Tibial nerve (tissue), 4 donors: ENCODE measurements at regions not wholly inside any gene's neighbourhood (a gene's known extent, or its start where the extent isn't known, plus 50 kb on each side); places are given as distances from the start of the nearest gene placed in this dataset.

Experiments used
- DNase-seq, 2 donors: peaks; one replicate each; pipeline ENCODE4 v3.0.0-alpha.2; 2019; ENCODE audit warnings: low spot score in 2 of 2
- H3K27ac ChIP-seq, 4 donors: fragments of 200-600 bp; sonication (generic) in 3 of 4; one replicate each; pipeline ENCODE4 v1.5.1; 2017 to 2019; ENCODE audit warnings: mild to moderate bottlenecking in 1 of 4
- H3K27me3 ChIP-seq, 2 donors: fragments of 200-600 bp; sonication (generic) in 1 of 2; one replicate each; pipeline versions ENCODE4 v1.5.1 to v1.6.0; 2017 to 2019
- H3K36me3 ChIP-seq, 3 donors: fragments of 200-600 bp; sonication (generic); one replicate each; pipeline ENCODE4 v1.5.1; 2018 to 2019
- H3K4me1 ChIP-seq, 4 donors: fragments of 200-600 bp; sonication (generic) in 3 of 4; one replicate each; pipeline ENCODE4 v1.5.1; 2017 to 2019
- H3K4me3 ChIP-seq, 4 donors: fragments of 200-600 bp; sonication (generic) in 3 of 4; one replicate each; pipeline ENCODE4 v1.5.1; 2017 to 2019; ENCODE audit warnings: mild to moderate bottlenecking in 1 of 4, moderate library complexity in 1 of 4
- H3K9me3 ChIP-seq, 4 donors: fragments of 200-600 bp; sonication (generic) in 3 of 4; one replicate each; pipeline ENCODE4 v1.5.1; 2017 to 2019
- CTCF ChIP-seq, 5 experiments: fragments of 200-600 bp in 3 of 5; fragments of 450-650 bp in 2 of 5; sonication (generic) in 3 of 5; IDR thresholded peaks; one replicate each; pipeline ENCODE4 v1.5.1; 2016 to 2019; ENCODE audit warnings: antibody characterized with exemption in 5 of 5, mild to moderate bottlenecking in 3 of 5, moderate library complexity in 2 of 5
- EP300 ChIP-seq, 2 donors: sonication (generic); formaldehyde crosslinking; IDR thresholded peaks; one replicate each; pipeline ENCODE4 v1.6.1; 2017; ENCODE audit warnings: antibody characterized with exemption in 2 of 2, mild to moderate bottlenecking in 1 of 2
- POLR2A ChIP-seq, 2 donors: fragments of 450-650 bp; IDR thresholded peaks; one replicate each; pipeline ENCODE4 v1.6.1; 2017; ENCODE audit warnings: antibody characterized with exemption in 2 of 2, mild to moderate bottlenecking in 2 of 2, moderate library complexity in 2 of 2
- WGBS, 2 donors: methylation state at CpG; one replicate each; pipeline ENCODE4 v1.1.5; 2018; 5-methylcytosine and 5-hydroxymethylcytosine counted together

GRCh38 chr18:24584205-24584604 lies 123.8 kb downstream of the HRH4 start:
- H3K9me3 ChIP-seq = no peaks in the 10 kb centered on the region
- H3K36me3 ChIP-seq = no peaks in the 10 kb centered on the region
- TF ChIP-seq EP300 (IDR thresholded peaks at IDR 0.05) (no peak), POLR2A (IDR thresholded peaks at IDR 0.05) (no peak), CTCF (IDR thresholded peaks at IDR 0.05) (no peak)
- no peaks in the 10 kb centered on the region for H3K4me1 ChIP-seq
- no peak overlapping the region for H3K27ac ChIP-seq
- H3K4me3 ChIP-seq = no peak overlapping the region
- WGBS, 2 donors = 90% methylated on average over 8 of the region's 8 CpGs
- DNase-seq = no peak
- H3K27me3 ChIP-seq = no peaks in the 10 kb centered on the region

- no peaks in the 10 kb centered on the region for H3K9me3 ChIP-seq
- no peak for DNase-seq
- H3K4me1 ChIP-seq = no peaks in the 10 kb centered on the region
- no peaks in the 10 kb centered on the region for H3K27me3 ChIP-seq
- H3K27ac ChIP-seq = no peak overlapping the region
- TF ChIP-seq CTCF (IDR thresholded peaks at IDR 0.05) = no peak
- TF ChIP-seq EP300 (IDR thresholded peaks at IDR 0.05) = no peak
- no peak for TF ChIP-seq POLR2A (IDR thresholded peaks at IDR 0.05)
- H3K36me3 ChIP-seq = no peaks in the 10 kb centered on the region
- no peak overlapping the region for H3K4me3 ChIP-seq
- WGBS, 2 donors = 42 to 46% methylated on average over 5 of the region's 5 CpGs
Observed at GRCh38 chr18:24584813-24585212, 124.4 kb downstream of the HRH4 start.

GRCh38 chr18:24585996-24586566 lies 125.6 kb downstream of the HRH4 start:
- WGBS, 2 donors = 43 to 50% methylated on average over 6 of the region's 6 CpGs
- Histone ChIP-seq H3K27ac (no peak overlapping the region), H3K27me3 (no peaks in the 10 kb centered on the region), H3K4me3 (no peak overlapping the region), H3K9me3 (no peaks in the 10 kb centered on the region), H3K36me3 (no peaks in the 10 kb centered on the region), H3K4me1 (no peaks in the 10 kb centered on the region)
- DNase-seq = no peak
- TF ChIP-seq EP300 (IDR thresholded peaks at IDR 0.05) (no peak), POLR2A (IDR thresholded peaks at IDR 0.05) (no peak), CTCF (IDR thresholded peaks at IDR 0.05) (no peak)

GRCh38 chr18:24586662-24587360 lies 126.4 kb downstream of the HRH4 start:
- H3K36me3 ChIP-seq = no peaks in the 10 kb centered on the region
- no peaks in the 10 kb centered on the region for H3K27me3 ChIP-seq
- no peak overlapping the region for H3K4me3 ChIP-seq
- H3K4me1 ChIP-seq = no peaks in the 10 kb centered on the region
- WGBS, 2 donors = 91% methylated on average over 5 of the region's 5 CpGs
- no peaks in the 10 kb centered on the region for H3K9me3 ChIP-seq
- no peak overlapping the region for H3K27ac ChIP-seq
- no peak for DNase-seq
- TF ChIP-seq EP300 (IDR thresholded peaks at IDR 0.05) = no peak
- no peak for TF ChIP-seq POLR2A (IDR thresholded peaks at IDR 0.05)
- TF ChIP-seq CTCF (IDR thresholded peaks at IDR 0.05) = no peak

GRCh38 chr18:24588440-24588839 lies 128.0 kb downstream of the HRH4 start:
- TF ChIP-seq POLR2A (IDR thresholded peaks at IDR 0.05) (no peak), CTCF (IDR thresholded peaks at IDR 0.05) (no peak), EP300 (IDR thresholded peaks at IDR 0.05) (no peak)
- Histone ChIP-seq H3K4me1 (no peaks in the 10 kb centered on the region), H3K36me3 (no peaks in the 10 kb centered on the region), H3K27me3 (no peaks in the 10 kb centered on the region), H3K4me3 (no peak overlapping the region), H3K9me3 (no peaks in the 10 kb centered on the region), H3K27ac (no peak overlapping the region)
- WGBS, 2 donors = 88 to 90% methylated on average over 5 of the region's 5 CpGs
- DNase-seq = no peak
